AG04449 (cell line): ENCODE measurements at regions not wholly inside any gene's neighbourhood (a gene's known extent, or its start where the extent isn't known, plus 50 kb on each side); places are given as distances from the start of the nearest gene placed in this dataset.

Experiments
- CTCF ChIA-PET: fragments of 350-600 bp; formaldehyde crosslinking; extraction: SDS; loops from one replicate; lab custom pipeline; 2021; ENCODE audit warnings: antibody characterized with exemption; lab: Yijun Ruan, JAX
- POLR2A ChIA-PET: fragments of 400-600, 350-600 bp; formaldehyde crosslinking; extraction: SDS; loops from one replicate; lab custom pipeline; 2020; ENCODE audit warnings: antibody characterized with exemption, inconsistent platforms; lab: Yijun Ruan, JAX
- DNase-seq: peaks from one replicate; pipeline ENCODE4 v3.0.0-alpha.2; 2010; ENCODE audit warnings: low read depth, low spot score
- H3K4me3 ChIP-seq: 2 replicates; pipeline ENCODE4 v1.5.1; 2011; ENCODE audit warnings: low read depth, mild to moderate bottlenecking, control low read depth, low read length
- CTCF ChIP-seq: IDR thresholded peaks from one replicate; pipeline ENCODE4 v1.5.1; 2011; ENCODE audit warnings: mild to moderate bottlenecking, moderate library complexity, low read length, control low read depth, inconsistent platforms; ENCODE audit not compliant: insufficient read depth; ENCODE audit errors: missing control alignments

- ChIA-PET CTCF (interaction anchor here (0.6 to 3.7 kb wide), 9 partner anchors 7 to 212 kb away, joined by 3 to 47 read pairs (median 9); no protein-coding TSS in a partner anchor), POLR2A (no interaction called here)
- no peak for DNase-seq
- no peak for TF ChIP-seq CTCF
- no peak overlapping the region for H3K4me3 ChIP-seq
These were observed 62.5 kb upstream of the RAPGEF4 start for GRCh38 chr2:172673056-172673683.

GRCh38 chr2:172674034-172674967 lies 61.3 kb upstream of the RAPGEF4 start:
- POLR2A ChIA-PET: no interaction called here
- CTCF ChIA-PET: interaction anchor here (0.6 to 3.7 kb wide), 16 partner anchors 9 to 213 kb away, joined by 3 to 47 read pairs (median 5); no protein-coding TSS in a partner anchor
- peak; percentile 77 for TF ChIP-seq CTCF
- no peak overlapping the region for H3K4me3 ChIP-seq
- DNase-seq: no peak

GRCh38 chr2:172674968-172675303 lies 60.7 kb upstream of the RAPGEF4 start:
- POLR2A ChIA-PET: no interaction called here
- no peak overlapping the region for H3K4me3 ChIP-seq
- CTCF ChIA-PET: interaction anchor here (0.7 to 3.7 kb wide), 11 partner anchors 9 to 86 kb away, joined by 3 to 47 read pairs (median 5); no protein-coding TSS in a partner anchor
- no peak for DNase-seq
- no peak for TF ChIP-seq CTCF

GRCh38 chr2:172677363-172677762 lies 58.3 kb upstream of the RAPGEF4 start:
- H3K4me3 ChIP-seq: no peak overlapping the region
- TF ChIP-seq CTCF: no peak
- POLR2A ChIA-PET: no interaction called here
- CTCF ChIA-PET: no interaction called here
- DNase-seq: no peak

- ChIA-PET CTCF (interaction anchor here (1.0 kb wide), 1 partner anchor 11 kb away, joined by 3 read pairs; no protein-coding TSS in a partner anchor), POLR2A (no interaction called here)
- DNase-seq: no peak
- H3K4me3 ChIP-seq: no peak overlapping the region
- TF ChIP-seq CTCF: no peak
These were observed 55.1 kb upstream of the RAPGEF4 start for GRCh38 chr2:172680436-172681068.
